Hematopoietic multipotent progenitor cell treated with erythropoietin and hydrocortisone succinate and interleukin-3 and kit ligand, for 4 days (in vitro differentiated cells): ENCODE measurements at regions not wholly inside any gene's neighbourhood (a gene's known extent, or its start where the extent isn't known, plus 50 kb on each side); places are given as distances from the start of the nearest gene placed in this dataset.

Experiments used
- DNase-seq: peaks from one replicate; pipeline ENCODE4 v3.0.0-alpha.2; 2015

- DNase-seq: no peak
Observed at GRCh38 chr16:80299416-80299815, 241.4 kb upstream of the DYNLRB2 start.

- no peak for DNase-seq
Observed at GRCh38 chr16:80298676-80299075, 242.1 kb upstream of the DYNLRB2 start.

- no peak for DNase-seq
Observed at GRCh38 chr16:80296034-80296433, 244.8 kb upstream of the DYNLRB2 start.

GRCh38 chr16:80294172-80294571, 246.6 kb upstream of the DYNLRB2 start:
- no peak for DNase-seq

- no peak for DNase-seq
Observed at GRCh38 chr16:80288616-80289015, 252.2 kb upstream of the DYNLRB2 start.

GRCh38 chr16:80287674-80288073, 253.1 kb upstream of the DYNLRB2 start:
- DNase-seq: no peak

- DNase-seq: no peak
Observed at GRCh38 chr16:80285104-80285503, 255.7 kb upstream of the DYNLRB2 start.

GRCh38 chr16:80283466-80284392, 257.1 kb upstream of the DYNLRB2 start:
- no peak for DNase-seq

- DNase-seq: no peak
Observed at GRCh38 chr16:80280557-80280956, 260.2 kb upstream of the DYNLRB2 start.

GRCh38 chr16:80279656-80280055, 261.1 kb upstream of the DYNLRB2 start:
- DNase-seq: no peak

- DNase-seq: no peak
Observed at GRCh38 chr16:80277182-80277581, 263.6 kb upstream of the DYNLRB2 start.

- DNase-seq: no peak
Observed at GRCh38 chr16:80274576-80275191, 266.1 kb upstream of the DYNLRB2 start.

- DNase-seq: no peak
Observed at GRCh38 chr16:80273635-80274538, 266.9 kb upstream of the DYNLRB2 start.

GRCh38 chr16:80265624-80266306, 275.0 kb upstream of the DYNLRB2 start:
- DNase-seq: no peak

- DNase-seq: no peak
Observed at GRCh38 chr16:80263848-80264694, 276.7 kb upstream of the DYNLRB2 start.

- no peak for DNase-seq
Observed at GRCh38 chr16:80263181-80263823, 277.5 kb upstream of the DYNLRB2 start.

GRCh38 chr16:80260906-80261311, 279.9 kb upstream of the DYNLRB2 start:
- no peak for DNase-seq

GRCh38 chr16:80259290-80259805, 281.4 kb upstream of the DYNLRB2 start:
- no peak for DNase-seq

GRCh38 chr16:80258407-80258806, 282.4 kb upstream of the DYNLRB2 start:
- DNase-seq: no peak

- no peak for DNase-seq
Observed at GRCh38 chr16:80254970-80255369, 285.8 kb upstream of the DYNLRB2 start.

- DNase-seq: no peak
Observed at GRCh38 chr16:80253741-80254140, 287.1 kb upstream of the DYNLRB2 start.
